ENCODE measurements at regions not wholly inside any gene's neighbourhood (a gene's known extent, or its start where the extent isn't known, plus 50 kb on each side); places are given as distances from the start of the nearest gene placed in this dataset.

DNA sequence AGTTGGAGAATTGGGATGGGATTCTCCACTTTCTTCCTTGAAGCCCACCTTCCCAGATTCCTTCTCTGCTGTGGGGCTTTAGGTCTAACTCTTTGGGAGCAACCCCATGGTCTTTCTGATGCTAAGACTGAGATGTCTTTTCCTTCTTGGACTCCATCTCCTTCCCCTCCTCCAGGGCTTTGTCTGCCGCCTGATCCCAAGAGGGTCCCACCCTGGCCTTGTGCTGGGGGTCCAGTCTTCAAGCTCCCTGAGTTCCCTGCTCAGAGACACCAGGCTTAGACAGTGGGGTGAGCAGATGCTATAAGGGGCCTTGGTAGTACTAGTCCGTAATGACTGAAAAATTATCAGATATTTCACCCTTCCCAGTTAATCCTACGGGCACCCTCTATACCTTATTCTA, 150.5 kb downstream of the PTPN20 start:
- Histone ChIP-seq H3K4me3 (no peak overlapping the region), H3K9ac (ENCODE audit: low read depth in 2 of 2, low read length in 2 of 2) (no peak overlapping the region), H3K4me1 (no peaks in the 10 kb centered on the region), H3K36me3 (no peaks in the 10 kb centered on the region), H3K27me3 (no peaks in the 10 kb centered on the region), H3K9me3 (no peaks in the 10 kb centered on the region), H3K27ac (no peak overlapping the region)
- DNase-seq = no peak
- TF ChIP-seq, protein P1, sequence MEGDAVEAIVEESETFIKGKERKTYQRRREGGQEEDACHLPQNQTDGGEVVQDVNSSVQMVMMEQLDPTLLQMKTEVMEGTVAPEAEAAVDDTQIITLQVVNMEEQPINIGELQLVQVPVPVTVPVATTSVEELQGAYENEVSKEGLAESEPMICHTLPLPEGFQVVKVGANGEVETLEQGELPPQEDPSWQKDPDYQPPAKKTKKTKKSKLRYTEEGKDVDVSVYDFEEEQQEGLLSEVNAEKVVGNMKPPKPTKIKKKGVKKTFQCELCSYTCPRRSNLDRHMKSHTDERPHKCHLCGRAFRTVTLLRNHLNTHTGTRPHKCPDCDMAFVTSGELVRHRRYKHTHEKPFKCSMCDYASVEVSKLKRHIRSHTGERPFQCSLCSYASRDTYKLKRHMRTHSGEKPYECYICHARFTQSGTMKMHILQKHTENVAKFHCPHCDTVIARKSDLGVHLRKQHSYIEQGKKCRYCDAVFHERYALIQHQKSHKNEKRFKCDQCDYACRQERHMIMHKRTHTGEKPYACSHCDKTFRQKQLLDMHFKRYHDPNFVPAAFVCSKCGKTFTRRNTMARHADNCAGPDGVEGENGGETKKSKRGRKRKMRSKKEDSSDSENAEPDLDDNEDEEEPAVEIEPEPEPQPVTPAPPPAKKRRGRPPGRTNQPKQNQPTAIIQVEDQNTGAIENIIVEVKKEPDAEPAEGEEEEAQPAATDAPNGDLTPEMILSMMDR (IDR thresholded peaks at IDR 0.05) = no peak
- intact Hi-C loops (cut with DNase I) = no loop called here

DNA sequence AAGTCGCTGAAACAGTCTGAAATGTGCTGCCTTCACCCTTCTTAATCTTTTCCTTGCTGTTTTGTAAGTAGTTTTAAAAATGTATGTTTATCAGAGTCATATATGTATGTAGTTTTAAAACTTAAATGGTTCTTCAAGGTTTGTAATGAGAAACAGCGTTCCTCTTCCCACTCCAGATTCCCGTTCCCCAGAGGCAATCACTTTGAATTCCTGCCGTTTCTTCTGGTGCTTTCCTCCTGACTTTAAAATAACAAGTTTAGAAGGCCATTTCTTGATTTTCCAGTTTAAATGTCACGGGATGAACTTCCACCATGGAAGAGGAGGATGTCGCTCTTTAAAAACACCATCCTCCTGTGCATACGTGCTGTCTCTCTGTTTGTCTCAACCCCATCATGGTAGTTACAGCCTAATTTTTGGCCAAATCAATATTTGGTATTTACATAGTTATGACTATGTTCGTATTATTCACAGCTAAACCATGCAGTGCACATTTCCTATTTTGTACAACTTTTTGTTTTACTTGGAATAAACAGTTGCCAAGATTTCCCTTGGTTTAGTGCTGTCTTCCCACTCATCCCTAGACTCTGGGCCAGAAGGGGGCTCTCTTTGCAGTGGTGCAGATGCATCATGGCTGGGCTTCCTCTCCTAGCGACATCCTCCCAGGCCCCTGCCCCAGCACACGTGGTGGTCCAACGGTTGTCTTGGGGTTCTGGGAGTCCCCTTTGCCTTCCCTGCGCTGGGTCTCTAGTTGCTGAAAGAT, 151.4 kb downstream of the PTPN20 start:
- Histone ChIP-seq H3K36me3 (no peaks in the 10 kb centered on the region), H3K27me3 (no peaks in the 10 kb centered on the region), H3K4me3 (no peak overlapping the region), H3K27ac (no peak overlapping the region), H3K4me1 (no peaks in the 10 kb centered on the region), H3K9ac (ENCODE audit: low read depth in 2 of 2, low read length in 2 of 2) (no peak overlapping the region), H3K9me3 (no peaks in the 10 kb centered on the region)
- intact Hi-C loops (cut with DNase I) = no loop called here
- DNase-seq = no peak
- TF ChIP-seq, protein P1 (IDR thresholded peaks at IDR 0.05) = no peak

DNA sequence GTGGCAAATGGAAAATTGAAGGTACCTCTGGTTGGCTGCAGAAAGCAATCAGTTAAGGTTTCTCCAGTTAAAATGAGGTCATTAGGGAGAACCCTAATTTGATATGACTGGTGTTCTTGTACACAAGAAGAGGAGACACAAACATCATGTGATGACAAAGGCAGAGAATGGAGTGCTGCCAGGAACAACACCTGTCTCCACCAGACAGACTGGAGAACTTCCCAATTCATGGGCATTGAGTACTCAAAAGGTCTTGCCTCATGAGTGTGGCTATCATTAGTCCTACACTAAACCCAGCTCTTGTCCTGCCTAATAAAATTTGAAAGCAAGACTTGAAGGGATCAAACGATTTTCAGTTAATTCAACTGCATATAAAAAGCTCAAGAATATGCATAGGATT, 152.6 kb downstream of the PTPN20 start:
- intact Hi-C loops (cut with DNase I) = no loop called here
- H3K9me3 ChIP-seq = no peaks in the 10 kb centered on the region
- DNase-seq = no peak
- no peaks in the 10 kb centered on the region for H3K27me3 ChIP-seq
- no peak overlapping the region for H3K9ac ChIP-seq (ENCODE audit: low read depth in 2 of 2, low read length in 2 of 2)
- no peaks in the 10 kb centered on the region for H3K4me1 ChIP-seq
- TF ChIP-seq, protein P1 (IDR thresholded peaks at IDR 0.05) = no peak
- H3K4me3 ChIP-seq = no peak overlapping the region
- H3K27ac ChIP-seq = no peak overlapping the region
- H3K36me3 ChIP-seq = no peaks in the 10 kb centered on the region

GRCh38 chr10:47065903-47066302, 154.7 kb downstream of the PTPN20 start:
- intact Hi-C loops (cut with DNase I) = no loop called here
- no peaks in the 10 kb centered on the region for H3K36me3 ChIP-seq
- no peaks in the 10 kb centered on the region for H3K9me3 ChIP-seq
- H3K27ac ChIP-seq = no peak overlapping the region
- TF ChIP-seq, protein P1 (IDR thresholded peaks at IDR 0.05) = no peak
- no peak overlapping the region for H3K4me3 ChIP-seq
- no peaks in the 10 kb centered on the region for H3K27me3 ChIP-seq
- no peak overlapping the region for H3K9ac ChIP-seq (ENCODE audit: low read depth in 2 of 2, low read length in 2 of 2)
- DNase-seq = no peak
- no peaks in the 10 kb centered on the region for H3K4me1 ChIP-seq

DNA sequence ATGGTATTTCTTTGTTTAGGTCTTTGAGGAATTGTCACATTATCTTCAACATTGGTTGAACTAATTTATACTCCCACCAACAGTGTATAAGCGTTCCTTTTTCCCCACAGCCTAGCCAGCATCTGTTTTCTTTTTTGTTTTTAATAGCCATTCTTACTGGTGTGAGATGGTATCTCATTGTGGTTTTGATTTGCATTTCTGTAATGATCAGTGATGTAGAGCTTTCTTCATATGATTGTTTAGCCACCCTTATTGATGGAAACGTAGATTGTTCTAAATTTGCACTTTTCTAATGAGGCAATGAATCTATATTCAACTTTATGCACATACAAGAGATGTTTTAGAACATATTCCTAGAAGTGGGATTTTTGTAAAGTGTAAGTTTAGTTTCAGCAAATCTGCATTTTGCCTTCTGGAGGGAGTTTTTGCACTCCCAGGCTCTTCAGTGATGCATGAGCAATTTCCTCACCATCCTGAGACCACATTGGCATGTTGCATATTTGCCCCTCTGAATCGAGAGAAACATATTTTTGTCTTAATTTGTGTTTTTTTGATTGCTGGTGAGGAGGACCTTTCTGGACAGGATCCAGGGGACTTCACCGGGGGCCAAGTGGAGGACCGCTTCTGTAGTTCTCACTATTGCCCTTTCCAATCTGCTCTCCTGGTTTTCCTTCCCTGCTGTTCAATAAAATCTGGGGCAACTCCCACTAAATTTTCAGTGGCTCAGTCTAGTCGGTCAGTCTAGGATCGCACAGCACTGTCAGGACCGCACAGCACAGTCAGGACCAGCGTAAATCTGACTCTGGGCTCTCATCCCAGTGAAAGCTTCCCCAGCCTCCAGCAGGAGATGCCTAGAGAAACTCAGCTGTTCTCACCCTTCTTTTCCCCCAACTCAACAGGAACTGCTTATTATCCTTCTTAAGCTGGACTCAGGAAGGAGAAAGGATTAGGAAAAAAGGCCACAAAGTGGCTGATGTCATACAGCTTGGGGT, 157.0 kb downstream of the PTPN20 start:
- Histone ChIP-seq H3K36me3 (no peaks in the 10 kb centered on the region), H3K9ac (ENCODE audit: low read depth in 2 of 2, low read length in 2 of 2) (no peak overlapping the region), H3K4me1 (no peaks in the 10 kb centered on the region), H3K27me3 (no peaks in the 10 kb centered on the region), H3K4me3 (no peak overlapping the region), H3K27ac (no peak overlapping the region), H3K9me3 (no peaks in the 10 kb centered on the region)
- intact Hi-C loops (cut with DNase I) = no loop called here
- TF ChIP-seq, protein P1 (IDR thresholded peaks at IDR 0.05) = no peak
- no peak for DNase-seq
